ENCODE measurements at regions not wholly inside any gene's neighbourhood (a gene's known extent, or its start where the extent isn't known, plus 50 kb on each side); places are given as distances from the start of the nearest gene placed in this dataset.

DNA sequence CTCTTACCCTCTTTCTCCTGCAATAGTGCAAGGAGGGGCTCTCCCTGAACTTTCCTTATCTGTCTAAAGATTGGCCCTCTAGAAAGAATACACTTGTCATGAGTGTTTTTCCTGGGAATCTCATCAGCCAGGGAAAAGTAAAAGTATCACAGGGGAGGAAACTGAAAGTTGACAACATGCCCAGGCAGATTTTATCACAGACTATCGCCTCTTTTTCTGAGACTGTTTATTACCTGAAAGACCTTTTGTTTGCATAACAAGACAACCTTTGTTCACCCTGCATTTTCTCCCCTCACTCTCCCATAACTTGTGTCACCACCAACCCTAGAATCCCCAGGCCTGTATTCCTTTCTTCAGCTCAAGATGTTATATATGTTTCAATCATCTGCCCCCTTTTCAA lies 794.7 kb upstream of the ADAMTS5 start:
- H3K27ac ChIP-seq: no peak overlapping the region
- TF ChIP-seq, protein P1, sequence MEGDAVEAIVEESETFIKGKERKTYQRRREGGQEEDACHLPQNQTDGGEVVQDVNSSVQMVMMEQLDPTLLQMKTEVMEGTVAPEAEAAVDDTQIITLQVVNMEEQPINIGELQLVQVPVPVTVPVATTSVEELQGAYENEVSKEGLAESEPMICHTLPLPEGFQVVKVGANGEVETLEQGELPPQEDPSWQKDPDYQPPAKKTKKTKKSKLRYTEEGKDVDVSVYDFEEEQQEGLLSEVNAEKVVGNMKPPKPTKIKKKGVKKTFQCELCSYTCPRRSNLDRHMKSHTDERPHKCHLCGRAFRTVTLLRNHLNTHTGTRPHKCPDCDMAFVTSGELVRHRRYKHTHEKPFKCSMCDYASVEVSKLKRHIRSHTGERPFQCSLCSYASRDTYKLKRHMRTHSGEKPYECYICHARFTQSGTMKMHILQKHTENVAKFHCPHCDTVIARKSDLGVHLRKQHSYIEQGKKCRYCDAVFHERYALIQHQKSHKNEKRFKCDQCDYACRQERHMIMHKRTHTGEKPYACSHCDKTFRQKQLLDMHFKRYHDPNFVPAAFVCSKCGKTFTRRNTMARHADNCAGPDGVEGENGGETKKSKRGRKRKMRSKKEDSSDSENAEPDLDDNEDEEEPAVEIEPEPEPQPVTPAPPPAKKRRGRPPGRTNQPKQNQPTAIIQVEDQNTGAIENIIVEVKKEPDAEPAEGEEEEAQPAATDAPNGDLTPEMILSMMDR (IDR thresholded peaks at IDR 0.05): no peak
- no peak for TF ChIP-seq EP300 (IDR thresholded peaks at IDR 0.05)
- no peak for TF ChIP-seq POLR2A (IDR thresholded peaks at IDR 0.05)
- intact Hi-C loops (cut with DNase I): no loop called here

DNA sequence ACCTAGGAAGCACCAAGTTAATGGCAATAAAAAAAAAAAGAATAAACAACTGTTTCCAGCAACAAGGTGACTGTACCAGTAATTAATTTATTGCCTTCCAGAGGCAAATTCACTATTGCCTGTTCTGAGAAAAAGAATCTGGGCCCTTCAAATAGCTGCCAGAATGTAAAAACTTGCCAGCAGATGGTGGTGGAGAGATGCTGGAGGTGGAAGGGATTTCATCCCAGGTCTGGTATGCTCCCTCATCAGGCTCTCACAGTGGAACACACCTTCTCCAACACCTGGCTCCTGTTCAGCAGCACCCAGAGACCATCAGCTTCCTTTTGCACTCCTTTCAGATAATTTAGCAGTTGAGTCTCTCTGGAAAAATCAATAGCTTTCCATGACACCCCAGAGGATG lies 792.9 kb upstream of the ADAMTS5 start:
- no peak overlapping the region for H3K4me3 ChIP-seq
- intact Hi-C loops (cut with DNase I): no loop called here
- no peaks in the 10 kb centered on the region for H3K36me3 ChIP-seq
- DNase-seq: no peak
- H3K4me1 ChIP-seq (ENCODE audit: insufficient read depth): no peaks in the 10 kb centered on the region
- H3K27ac ChIP-seq: no peak overlapping the region
- no peak for TF ChIP-seq POLR2A (IDR thresholded peaks at IDR 0.05)
- TF ChIP-seq, protein P1 (IDR thresholded peaks at IDR 0.05): no peak
- no peak for TF ChIP-seq EP300 (IDR thresholded peaks at IDR 0.05)
- no peaks in the 10 kb centered on the region for H3K27me3 ChIP-seq
- H3K9me3 ChIP-seq: no peaks in the 10 kb centered on the region

More for the DNA sequence above, 794.7 kb upstream of the ADAMTS5 start:
- 0 to 18% (median 14%) methylated on average over 1 of the region's 1 CpG for WGBS, 3 donors
- no peaks in the 10 kb centered on the region for H3K27me3 ChIP-seq
- H3K4me1 ChIP-seq (ENCODE audit: insufficient read depth): no peaks in the 10 kb centered on the region
- DNase-seq: no peak
- H3K4me3 ChIP-seq: no peak overlapping the region
- H3K36me3 ChIP-seq: no peaks in the 10 kb centered on the region
- no peaks in the 10 kb centered on the region for H3K9me3 ChIP-seq

DNA sequence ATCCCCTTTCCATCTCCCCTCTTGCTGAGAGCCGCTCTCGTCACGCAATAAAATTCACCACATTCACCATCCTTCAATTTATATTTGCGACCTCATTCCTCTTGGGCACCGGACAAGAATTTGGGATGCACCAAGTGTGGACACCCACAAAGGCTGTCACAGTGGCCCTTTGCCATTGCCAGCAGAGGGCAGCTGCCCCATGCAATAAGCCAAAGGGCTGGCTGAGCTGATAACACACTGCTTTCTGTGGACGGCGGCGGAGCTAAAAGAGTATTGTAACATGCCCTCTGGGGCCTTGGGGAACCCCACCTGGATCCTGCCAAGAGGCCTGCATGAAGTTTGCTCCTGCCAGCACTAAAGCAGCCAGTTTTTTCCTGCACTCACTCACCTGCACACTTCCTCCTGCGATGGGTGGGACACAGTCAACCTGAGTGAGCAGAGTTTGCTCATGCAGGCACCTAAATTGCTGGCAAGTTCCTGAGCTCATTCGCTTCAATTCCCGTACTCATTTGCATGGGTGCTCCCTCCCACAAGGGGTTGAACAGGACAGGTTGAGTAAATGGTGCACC lies 792.3 kb upstream of the ADAMTS5 start:
- TF ChIP-seq EP300 (IDR thresholded peaks at IDR 0.05) (no peak), POLR2A (IDR thresholded peaks at IDR 0.05) (no peak)
- TF ChIP-seq, protein P1 (IDR thresholded peaks at IDR 0.05): no peak
- no peaks in the 10 kb centered on the region for H3K4me1 ChIP-seq (ENCODE audit: insufficient read depth)
- H3K27ac ChIP-seq: no peak overlapping the region
- no peaks in the 10 kb centered on the region for H3K9me3 ChIP-seq
- intact Hi-C loops (cut with DNase I): no loop called here
- no peak for DNase-seq
- no peak overlapping the region for H3K4me3 ChIP-seq
- H3K27me3 ChIP-seq: no peaks in the 10 kb centered on the region
- no peaks in the 10 kb centered on the region for H3K36me3 ChIP-seq
- 87 to 89% (median 87%) methylated on average over 11 of the region's 11 CpGs for WGBS, 3 donors

DNA sequence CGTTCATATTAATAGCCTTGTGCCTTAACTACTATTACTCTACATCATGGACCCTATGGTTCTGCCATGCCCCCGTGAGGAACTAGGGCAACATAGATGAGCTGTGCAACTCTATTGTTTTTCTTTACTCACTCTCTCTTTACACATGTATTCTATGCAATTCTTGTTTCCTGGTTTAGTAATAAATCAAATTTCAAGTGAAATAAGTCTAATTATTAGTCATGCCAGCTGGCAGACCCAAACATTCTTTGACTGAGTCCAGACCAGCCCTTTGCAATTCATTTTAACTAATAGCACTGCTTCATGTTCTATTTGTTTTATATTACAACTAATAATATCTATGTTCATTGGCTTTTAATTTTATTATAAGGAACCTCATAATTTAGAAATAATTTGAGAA lies 789.3 kb upstream of the ADAMTS5 start:
- Histone ChIP-seq H3K9me3 (no peaks in the 10 kb centered on the region), H3K4me1 (ENCODE audit: insufficient read depth) (no peaks in the 10 kb centered on the region), H3K36me3 (no peaks in the 10 kb centered on the region), H3K27ac (no peak overlapping the region), H3K27me3 (no peaks in the 10 kb centered on the region), H3K4me3 (no peak overlapping the region)
- no peak for DNase-seq
- WGBS, 3 donors: 95 to 98% (median 96%) methylated on average over 2 of the region's 2 CpGs
- TF ChIP-seq, protein P1 (IDR thresholded peaks at IDR 0.05): no peak
- TF ChIP-seq EP300 (IDR thresholded peaks at IDR 0.05) (no peak), POLR2A (IDR thresholded peaks at IDR 0.05) (no peak)
- intact Hi-C loops (cut with DNase I): no loop called here
